ENCODE measurements at regions not wholly inside any gene's neighbourhood (a gene's known extent, or its start where the extent isn't known, plus 50 kb on each side); places are given as distances from the start of the nearest gene placed in this dataset.

GRCh38 chr4:56272003-56272402 lies 115.3 kb downstream of the AASDH start:
- WGBS, 3 donors: 92 to 94% (median 93%) methylated on average over 11 of the region's 11 CpGs
- Histone ChIP-seq H3K27ac (no peak overlapping the region), H3K9me3 (no peaks in the 10 kb centered on the region), H3K4me3 (no peak overlapping the region), H3K27me3 (no peaks in the 10 kb centered on the region), H3K36me3 (no peaks in the 10 kb centered on the region), H3K4me1 (ENCODE audit: insufficient read depth) (no peaks in the 10 kb centered on the region)
- intact Hi-C loops (cut with DNase I): no loop called here
- TF ChIP-seq EP300 (IDR thresholded peaks at IDR 0.05) (no peak), CTCF (IDR thresholded peaks at IDR 0.05) (no peak)
- DNase-seq: no peak

GRCh38 chr4:56271131-56271530 lies 116.2 kb downstream of the AASDH start:
- no peak overlapping the region for H3K27ac ChIP-seq
- H3K4me1 ChIP-seq (ENCODE audit: insufficient read depth): no peaks in the 10 kb centered on the region
- no peaks in the 10 kb centered on the region for H3K36me3 ChIP-seq
- intact Hi-C loops (cut with DNase I): no loop called here
- no peak for TF ChIP-seq EP300 (IDR thresholded peaks at IDR 0.05)
- no peak for TF ChIP-seq CTCF (IDR thresholded peaks at IDR 0.05)
- no peak for TF ChIP-seq POLR2A (IDR thresholded peaks at IDR 0.05)
- DNase-seq: no peak
- no peaks in the 10 kb centered on the region for H3K27me3 ChIP-seq
- no peak overlapping the region for H3K4me3 ChIP-seq
- H3K9me3 ChIP-seq: no peaks in the 10 kb centered on the region
- 83 to 92% (median 84%) methylated on average over 2 of the region's 2 CpGs for WGBS, 3 donors

GRCh38 chr4:56267558-56267957 lies 119.7 kb downstream of the AASDH start:
- 94 to 99% (median 96%) methylated on average over 4 of the region's 4 CpGs for WGBS, 3 donors
- TF ChIP-seq EP300 (IDR thresholded peaks at IDR 0.05) (no peak), CTCF (IDR thresholded peaks at IDR 0.05) (no peak), POLR2A (IDR thresholded peaks at IDR 0.05) (no peak)
- H3K4me3 ChIP-seq: no peak overlapping the region
- H3K9me3 ChIP-seq: no peaks in the 10 kb centered on the region
- DNase-seq: no peak
- H3K4me1 ChIP-seq (ENCODE audit: insufficient read depth): no peaks in the 10 kb centered on the region
- H3K27ac ChIP-seq: no peak overlapping the region
- intact Hi-C loops (cut with DNase I): no loop called here
- H3K36me3 ChIP-seq: no peaks in the 10 kb centered on the region
- no peaks in the 10 kb centered on the region for H3K27me3 ChIP-seq

GRCh38 chr4:56264873-56265272 lies 122.4 kb downstream of the AASDH start:
- intact Hi-C loops (cut with DNase I): no loop called here
- Histone ChIP-seq H3K9me3 (no peaks in the 10 kb centered on the region), H3K4me1 (ENCODE audit: insufficient read depth) (no peaks in the 10 kb centered on the region), H3K27ac (no peak overlapping the region), H3K36me3 (no peaks in the 10 kb centered on the region), H3K4me3 (no peak overlapping the region), H3K27me3 (no peaks in the 10 kb centered on the region)
- no peak for DNase-seq
- no peak for TF ChIP-seq POLR2A (IDR thresholded peaks at IDR 0.05)
- TF ChIP-seq CTCF (IDR thresholded peaks at IDR 0.05): no peak
- no peak for TF ChIP-seq EP300 (IDR thresholded peaks at IDR 0.05)
- 75 to 94% (median 93%) methylated on average over 4 of the region's 4 CpGs for WGBS, 3 donors

- no peaks in the 10 kb centered on the region for H3K4me1 ChIP-seq (ENCODE audit: insufficient read depth)
- 91 to 95% (median 93%) methylated on average over 6 of the region's 6 CpGs for WGBS, 3 donors
Measured at GRCh38 chr4:56261027-56261426, 126.3 kb downstream of the AASDH start.

More at GRCh38 chr4:56261027-56261426, 126.3 kb downstream of the AASDH start:
- H3K27me3 ChIP-seq: no peaks in the 10 kb centered on the region
- intact Hi-C loops (cut with DNase I): no loop called here
- no peak overlapping the region for H3K4me3 ChIP-seq
- no peak for DNase-seq
- H3K9me3 ChIP-seq: no peaks in the 10 kb centered on the region
- H3K36me3 ChIP-seq: no peaks in the 10 kb centered on the region
- TF ChIP-seq CTCF (IDR thresholded peaks at IDR 0.05): no peak
- H3K27ac ChIP-seq: no peak overlapping the region
